ENCODE measurements at regions not wholly inside any gene's neighbourhood (a gene's known extent, or its start where the extent isn't known, plus 50 kb on each side); places are given as distances from the start of the nearest gene placed in this dataset.

- TF ChIP-seq CTCF (conservative IDR thresholded peaks at IDR 0.05), result no peak
- TF ChIP-seq ZFX (IDR thresholded peaks at IDR 0.05), result no peak
These were observed 78.7 kb downstream of the NTMT2 start for GRCh38 chr1:170224469-170224868.
